C4-2B (cell line): ENCODE measurements at regions not wholly inside any gene's neighbourhood (a gene's known extent, or its start where the extent isn't known, plus 50 kb on each side); places are given as distances from the start of the nearest gene placed in this dataset.
"Not testable (repeated sequence)": the region's sequence is repeated elsewhere in the genome, so short reads cannot be mapped to it uniquely, and the experiment has no call there.

Experiments used
- H3K27ac ChIP-seq: fragments of 450-650 bp; 2 replicates; pipeline ENCODE4 v1.5.1; 2017
- ZFX ChIP-seq: fragments of 450-650 bp; IDR thresholded peaks from 2 replicates; pipeline ENCODE4 v1.6.1; 2017
- TF ChIP-seq, protein P1 (sequence below): fragments of 450-650 bp; conservative IDR thresholded peaks from 2 replicates; pipeline ENCODE4 v1.5.1; 2017; ENCODE audit warnings: mild to moderate bottlenecking

DNA sequence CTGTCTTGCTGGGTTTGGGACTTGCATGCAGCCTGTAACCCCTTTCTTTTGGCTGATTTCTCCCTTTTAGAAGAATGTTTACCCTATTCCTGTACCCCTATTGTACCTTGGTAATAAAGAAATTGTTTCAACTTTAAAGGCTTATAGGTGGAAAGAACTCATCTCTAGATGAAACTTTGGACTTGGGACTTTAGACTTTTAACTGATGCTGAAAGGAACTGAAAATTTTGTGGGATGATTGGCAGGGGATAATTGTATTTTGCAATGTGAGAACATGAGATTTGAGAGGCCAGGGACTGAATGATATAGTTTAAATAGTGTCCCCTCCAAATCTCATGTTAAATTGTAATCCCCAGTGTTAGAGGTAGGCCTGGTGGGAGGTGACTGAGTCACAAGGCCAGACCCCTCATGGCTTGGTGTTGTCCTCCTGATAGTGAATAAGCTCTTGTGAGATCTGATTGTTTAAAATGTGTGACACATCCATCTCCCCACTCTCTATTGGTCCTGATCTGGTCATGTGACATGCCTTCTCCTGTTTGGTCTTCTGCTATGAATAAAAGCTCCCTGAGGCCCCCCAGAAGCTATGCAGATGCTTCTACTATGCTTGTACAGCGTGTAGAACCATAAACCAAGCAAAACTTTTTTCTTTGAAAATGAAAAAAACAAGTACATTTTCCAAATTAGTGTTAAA lies 1621.3 kb upstream of the B3GALT2 start:
- TF ChIP-seq ZFX, result no peak
- TF ChIP-seq, protein P1, sequence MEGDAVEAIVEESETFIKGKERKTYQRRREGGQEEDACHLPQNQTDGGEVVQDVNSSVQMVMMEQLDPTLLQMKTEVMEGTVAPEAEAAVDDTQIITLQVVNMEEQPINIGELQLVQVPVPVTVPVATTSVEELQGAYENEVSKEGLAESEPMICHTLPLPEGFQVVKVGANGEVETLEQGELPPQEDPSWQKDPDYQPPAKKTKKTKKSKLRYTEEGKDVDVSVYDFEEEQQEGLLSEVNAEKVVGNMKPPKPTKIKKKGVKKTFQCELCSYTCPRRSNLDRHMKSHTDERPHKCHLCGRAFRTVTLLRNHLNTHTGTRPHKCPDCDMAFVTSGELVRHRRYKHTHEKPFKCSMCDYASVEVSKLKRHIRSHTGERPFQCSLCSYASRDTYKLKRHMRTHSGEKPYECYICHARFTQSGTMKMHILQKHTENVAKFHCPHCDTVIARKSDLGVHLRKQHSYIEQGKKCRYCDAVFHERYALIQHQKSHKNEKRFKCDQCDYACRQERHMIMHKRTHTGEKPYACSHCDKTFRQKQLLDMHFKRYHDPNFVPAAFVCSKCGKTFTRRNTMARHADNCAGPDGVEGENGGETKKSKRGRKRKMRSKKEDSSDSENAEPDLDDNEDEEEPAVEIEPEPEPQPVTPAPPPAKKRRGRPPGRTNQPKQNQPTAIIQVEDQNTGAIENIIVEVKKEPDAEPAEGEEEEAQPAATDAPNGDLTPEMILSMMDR, result no peak
- H3K27ac ChIP-seq, result no peak overlapping the region

DNA sequence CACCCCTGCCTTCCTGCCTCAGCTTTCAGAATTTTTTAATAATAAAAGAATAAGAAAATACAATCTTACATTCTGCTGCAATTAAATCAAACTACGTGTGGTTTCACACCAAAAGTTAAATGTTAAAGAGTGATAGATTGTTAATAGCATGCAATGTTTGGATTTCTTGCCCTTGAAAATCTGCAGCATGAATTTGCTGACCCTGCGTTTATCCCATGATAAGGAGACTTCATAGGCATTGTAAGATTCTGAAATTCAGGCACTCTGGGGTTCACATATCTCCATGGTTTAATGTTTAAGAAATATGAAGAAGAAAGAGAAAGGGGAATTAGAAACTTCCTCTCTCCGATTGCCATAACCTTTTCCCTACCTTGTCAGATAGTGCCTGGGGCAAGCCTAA lies 1616.2 kb upstream of the B3GALT2 start:
- TF ChIP-seq ZFX, result no peak
- no peak overlapping the region for H3K27ac ChIP-seq

DNA sequence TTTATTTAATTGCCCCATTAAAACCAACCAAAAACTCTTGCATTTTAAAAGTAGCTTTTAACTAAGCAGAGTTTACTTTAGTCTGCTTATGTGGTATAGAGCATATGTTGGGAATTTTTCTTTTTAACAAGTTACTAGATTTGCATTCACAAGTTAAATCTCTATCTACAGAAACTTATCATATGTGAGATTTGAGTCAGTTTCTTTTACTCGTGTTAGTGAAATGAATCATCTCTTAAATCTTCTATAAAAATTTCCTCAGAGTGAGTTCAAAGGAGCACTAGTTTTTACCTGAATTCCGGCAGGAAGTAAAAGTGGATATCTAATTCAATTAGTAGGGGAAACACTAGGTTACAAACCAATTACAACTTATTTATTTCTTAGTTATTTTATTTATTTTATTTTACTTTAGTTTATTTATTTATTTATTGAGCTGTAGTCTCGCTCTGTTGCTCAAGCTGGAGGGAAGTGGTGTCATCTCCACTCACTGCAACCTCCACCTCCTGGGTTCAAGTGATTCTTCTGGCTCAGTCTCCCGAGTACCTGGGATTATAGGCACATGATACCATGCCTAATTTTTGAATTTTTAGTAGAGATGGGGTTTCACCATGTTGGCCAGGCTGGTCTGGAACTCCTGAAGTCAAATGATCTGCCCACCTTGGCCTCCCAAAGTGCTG lies 1609.6 kb upstream of the B3GALT2 start:
- no peak overlapping the region for H3K27ac ChIP-seq
- TF ChIP-seq ZFX, result no peak
- TF ChIP-seq, protein P1, result no peak

DNA sequence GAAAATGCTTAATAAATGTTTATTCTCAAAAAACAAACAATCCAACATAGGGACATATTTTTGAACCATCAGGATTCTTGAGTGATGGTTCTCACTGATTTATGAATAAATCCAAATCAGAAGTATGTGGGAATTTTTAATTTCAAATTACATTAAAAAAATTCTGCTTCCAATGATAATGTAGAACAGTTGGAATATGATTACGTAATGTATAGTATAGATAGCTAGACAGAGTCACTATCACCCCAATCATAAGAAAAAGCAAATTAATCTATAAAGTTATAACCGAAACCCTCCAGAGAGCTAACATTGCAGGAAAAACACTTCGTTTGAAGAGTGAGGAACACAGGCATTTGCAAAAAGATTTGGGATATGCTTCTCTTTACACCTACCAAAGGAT lies 1600.6 kb upstream of the B3GALT2 start:
- H3K27ac ChIP-seq, result no peak overlapping the region
- TF ChIP-seq, protein P1, result no peak
- TF ChIP-seq ZFX, result no peak

DNA sequence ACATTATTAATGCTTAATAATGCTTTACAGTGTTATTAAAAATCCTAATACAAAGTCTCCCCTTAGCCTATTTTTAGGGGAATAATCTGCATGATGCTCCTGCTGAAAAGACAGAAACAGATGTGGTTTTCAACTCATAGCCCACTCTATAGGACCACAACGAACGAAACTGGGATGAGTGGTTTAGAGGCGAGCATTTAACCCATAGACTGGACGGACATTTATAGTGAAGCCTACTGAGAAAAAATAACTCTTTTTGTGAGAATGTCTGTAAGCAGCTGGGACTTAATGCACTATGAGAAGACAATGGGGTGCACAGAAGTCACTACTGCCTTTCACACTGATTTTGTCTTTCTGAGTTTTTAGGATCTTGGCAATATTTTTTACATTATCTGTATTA lies 1599.6 kb upstream of the B3GALT2 start:
- no peak for TF ChIP-seq ZFX
- no peak overlapping the region for H3K27ac ChIP-seq

DNA sequence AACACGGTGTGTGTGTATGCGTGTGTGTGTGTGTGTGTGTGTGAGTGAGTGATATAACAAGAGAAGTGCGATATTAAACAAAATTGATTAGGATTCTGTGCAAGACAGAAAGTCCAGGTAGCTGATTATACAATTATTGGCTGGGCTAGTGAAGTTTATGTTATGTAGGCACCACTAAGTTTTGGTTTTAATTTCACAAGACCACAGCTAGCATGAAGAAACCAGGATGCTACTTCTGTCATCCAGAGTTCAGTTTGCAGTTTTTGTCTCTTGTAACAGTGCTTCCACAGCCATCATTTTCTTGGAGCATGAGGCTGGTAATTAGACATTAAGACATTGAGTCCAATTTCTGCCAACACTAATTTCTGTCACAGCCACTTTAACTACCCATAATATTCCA lies 1590.2 kb upstream of the B3GALT2 start:
- H3K27ac ChIP-seq, result no peak overlapping the region
- TF ChIP-seq, protein P1, result no peak
- TF ChIP-seq ZFX, result no peak

DNA sequence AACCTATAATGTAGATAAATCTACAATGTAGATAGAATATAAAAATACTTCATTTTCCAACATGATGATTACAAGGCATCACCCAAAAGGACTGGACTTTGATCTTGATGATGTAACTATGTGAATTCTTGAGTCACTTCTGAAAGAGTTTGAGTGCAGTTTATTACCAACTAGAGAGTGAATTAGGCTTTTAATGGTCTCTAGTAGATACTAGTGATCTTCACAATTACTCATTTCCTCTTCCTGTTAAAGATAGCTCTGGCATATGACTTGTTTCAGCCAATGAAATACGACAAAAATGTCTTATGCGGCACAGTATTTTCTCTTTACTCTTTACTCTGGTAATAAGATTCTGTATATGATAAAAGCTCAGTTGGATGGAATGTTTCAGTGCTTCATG lies 1588.1 kb upstream of the B3GALT2 start:
- TF ChIP-seq, protein P1, result no peak
- H3K27ac ChIP-seq, result no peak overlapping the region

DNA sequence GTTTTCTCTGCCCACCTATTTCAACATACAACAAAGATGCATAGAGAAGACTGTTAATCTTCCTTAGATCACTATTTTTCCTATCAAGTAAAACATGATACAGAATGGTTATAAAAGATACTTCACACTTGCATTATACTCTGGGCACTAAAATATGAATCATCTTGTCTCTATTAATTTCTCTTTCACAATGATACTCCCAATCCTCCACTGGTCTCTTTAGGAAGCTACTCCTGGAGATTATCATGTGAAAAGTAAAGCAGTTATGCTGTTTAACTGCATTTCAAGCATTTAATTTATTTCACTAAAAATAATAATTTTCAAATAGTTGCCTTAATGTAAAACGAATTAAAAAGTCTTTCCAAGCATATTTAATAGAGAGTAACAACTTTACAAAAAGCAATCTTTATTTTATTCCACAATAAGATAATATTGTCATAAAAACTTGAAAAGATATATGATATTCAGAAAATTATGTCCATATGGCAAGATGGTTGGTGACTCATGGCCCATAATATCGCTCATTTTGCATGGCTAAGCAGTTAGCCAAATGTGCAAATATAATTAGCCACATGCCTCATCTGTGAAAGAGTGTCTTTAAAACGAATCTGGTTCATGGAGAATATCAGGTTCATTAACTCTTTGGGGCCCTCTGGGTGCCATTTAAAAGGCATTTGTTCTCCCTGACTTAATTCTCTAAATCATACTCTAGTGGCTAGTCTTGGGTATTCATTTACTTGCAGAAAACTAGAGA lies 1569.0 kb upstream of the B3GALT2 start:
- H3K27ac ChIP-seq, result no peak overlapping the region
- no peak for TF ChIP-seq ZFX
- TF ChIP-seq, protein P1, result no peak

DNA sequence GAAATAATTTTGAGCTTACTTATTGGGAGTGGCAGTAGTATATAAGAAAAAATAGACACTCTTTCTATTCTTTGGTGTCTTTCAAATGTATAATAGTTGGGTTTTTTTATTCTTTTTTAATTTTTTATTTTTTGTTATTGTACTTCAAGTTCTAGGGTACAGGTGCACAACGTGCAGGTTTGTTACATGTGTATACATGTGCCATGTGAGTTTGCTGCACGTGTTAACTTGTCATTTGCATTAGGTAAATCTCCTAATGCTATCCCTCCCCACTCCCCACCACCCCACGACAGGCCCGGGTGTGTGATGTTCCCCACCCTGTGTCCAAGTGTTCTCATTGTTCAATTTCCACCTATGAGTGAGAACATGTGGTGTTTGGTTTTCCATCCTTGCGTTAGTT lies 1552.4 kb upstream of the B3GALT2 start:
- not testable (repeated sequence) for H3K27ac ChIP-seq
